ENCODE measurements at regions not wholly inside any gene's neighbourhood (a gene's known extent, or its start where the extent isn't known, plus 50 kb on each side); places are given as distances from the start of the nearest gene placed in this dataset.

DNA sequence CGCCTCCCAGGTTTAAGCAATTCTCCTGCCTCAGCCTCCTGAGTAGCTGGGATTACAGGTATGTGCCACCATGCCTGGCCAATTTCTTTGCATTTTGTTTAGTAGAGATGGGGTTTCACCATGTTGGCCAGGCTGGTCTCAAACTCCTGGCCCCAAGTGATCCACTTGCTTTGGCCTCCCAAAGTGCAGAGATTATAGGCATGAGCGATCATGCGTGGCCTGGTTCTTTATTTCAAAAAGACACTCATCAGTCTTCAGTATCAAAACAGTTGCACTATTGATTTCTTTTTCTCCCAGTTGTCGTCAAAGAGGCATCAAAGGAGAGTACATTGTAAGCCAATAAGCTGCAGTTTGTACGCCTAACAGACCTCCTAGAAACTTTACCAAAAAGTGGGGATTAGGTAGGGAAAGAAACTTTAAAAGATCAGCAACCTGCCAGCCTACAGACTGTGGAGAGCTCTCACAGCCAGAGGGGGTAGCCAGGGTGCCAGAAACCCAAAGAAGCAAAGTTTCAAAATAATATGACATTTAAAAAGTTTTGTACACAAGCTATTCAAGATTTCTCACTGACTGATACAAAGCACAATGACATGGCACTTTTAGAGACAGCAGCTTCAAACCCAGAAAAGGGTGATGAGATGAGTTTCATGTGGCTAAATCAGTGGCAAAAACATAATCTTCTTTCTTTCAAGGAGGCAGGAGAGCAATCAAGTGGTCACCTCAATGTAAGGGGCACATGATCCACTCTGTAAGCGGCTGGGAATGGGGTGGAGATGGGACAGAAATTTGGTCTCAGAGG, 83.0 kb upstream of the RALY start:
- no peaks in the 10 kb centered on the region for H3K9me3 Mint-ChIP-seq (ENCODE audit: insufficient read depth)
- POLR2A ChIA-PET, result no interaction called here
- DNase-seq (no peak), ATAC-seq (ENCODE audit: low read depth) (no peak)
- Histone ChIP-seq H3K79me2 (ENCODE audit: control insufficient read depth, insufficient read depth, low read length) (no peaks in the 10 kb centered on the region), H3K27ac (ENCODE audit: low read length in 2 of 2) (no peak overlapping the region), H3K4me1 (ENCODE audit: control insufficient read depth in 2 of 2, insufficient read depth in 2 of 2, low read length in 2 of 2) (no peaks in the 10 kb centered on the region), H3K4me2 (replicated peaks; ENCODE audit: low read depth, low read length, poor library complexity, severe bottlenecking) (no peak overlapping the region), H2AFZ (ENCODE audit: insufficient read depth, low read depth, low read length, poor library complexity, severe bottlenecking) (no peak overlapping the region), H3K9me3 (ENCODE audit: control extremely low read depth in 1 of 3, control insufficient read depth in 2 of 3, insufficient read depth in 1 of 3, low read length in 2 of 3) (no peaks in the 10 kb centered on the region), H4K20me1 (ENCODE audit: control insufficient read depth, insufficient read depth, low read length, poor library complexity, severe bottlenecking) (no peaks in the 10 kb centered on the region), H3K27me3 (replicated peaks in 1 of 4; ENCODE audit: control extremely low read depth in 1 of 4, control insufficient read depth in 3 of 4, insufficient read depth in 4 of 4, low read length in 3 of 4) (peaks cover 0 to 9% (median 2%) of the 10 kb centered on the region in 4 experiments), H3K36me3 (replicated peaks in 1 of 2; ENCODE audit: control extremely low read depth in 1 of 2, control insufficient read depth in 1 of 2, extremely low read depth in 1 of 2, insufficient read depth in 2 of 2, low read length in 1 of 2) (no peaks in the 10 kb centered on the region), H3K4me3 (ENCODE audit: control extremely low read depth in 1 of 5, extremely low read depth in 1 of 5, insufficient read depth in 1 of 5, low read depth in 2 of 5, low read length in 4 of 5) (no peak overlapping the region), H3K9ac (ENCODE audit: low read length) (no peak overlapping the region)
- H3K4me1 Mint-ChIP-seq, result no peaks in the 10 kb centered on the region
- intact Hi-C loops (cut with micrococcal nuclease), result no loop called here
- WGBS (ENCODE audit: insufficient coverage), result 100% methylated on average over 4 of the region's 6 CpGs
- no peak overlapping the region for H3K4me3 Mint-ChIP-seq
- CTCF ChIA-PET, result no interaction called here
- TF ChIP-seq, protein P1, sequence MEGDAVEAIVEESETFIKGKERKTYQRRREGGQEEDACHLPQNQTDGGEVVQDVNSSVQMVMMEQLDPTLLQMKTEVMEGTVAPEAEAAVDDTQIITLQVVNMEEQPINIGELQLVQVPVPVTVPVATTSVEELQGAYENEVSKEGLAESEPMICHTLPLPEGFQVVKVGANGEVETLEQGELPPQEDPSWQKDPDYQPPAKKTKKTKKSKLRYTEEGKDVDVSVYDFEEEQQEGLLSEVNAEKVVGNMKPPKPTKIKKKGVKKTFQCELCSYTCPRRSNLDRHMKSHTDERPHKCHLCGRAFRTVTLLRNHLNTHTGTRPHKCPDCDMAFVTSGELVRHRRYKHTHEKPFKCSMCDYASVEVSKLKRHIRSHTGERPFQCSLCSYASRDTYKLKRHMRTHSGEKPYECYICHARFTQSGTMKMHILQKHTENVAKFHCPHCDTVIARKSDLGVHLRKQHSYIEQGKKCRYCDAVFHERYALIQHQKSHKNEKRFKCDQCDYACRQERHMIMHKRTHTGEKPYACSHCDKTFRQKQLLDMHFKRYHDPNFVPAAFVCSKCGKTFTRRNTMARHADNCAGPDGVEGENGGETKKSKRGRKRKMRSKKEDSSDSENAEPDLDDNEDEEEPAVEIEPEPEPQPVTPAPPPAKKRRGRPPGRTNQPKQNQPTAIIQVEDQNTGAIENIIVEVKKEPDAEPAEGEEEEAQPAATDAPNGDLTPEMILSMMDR (IDR thresholded peaks at IDR 0.05), result no peak
- TF ChIP-seq EZH2 (IDR thresholded peaks at IDR 0.05; ENCODE audit: borderline replicate concordance, insufficient read depth, low read depth, low read length, poor library complexity, severe bottlenecking), result no peak
- H3K27me3 Mint-ChIP-seq, result peaks cover 19% of the 10 kb centered on the region
- no peak overlapping the region for H3K27ac Mint-ChIP-seq

DNA sequence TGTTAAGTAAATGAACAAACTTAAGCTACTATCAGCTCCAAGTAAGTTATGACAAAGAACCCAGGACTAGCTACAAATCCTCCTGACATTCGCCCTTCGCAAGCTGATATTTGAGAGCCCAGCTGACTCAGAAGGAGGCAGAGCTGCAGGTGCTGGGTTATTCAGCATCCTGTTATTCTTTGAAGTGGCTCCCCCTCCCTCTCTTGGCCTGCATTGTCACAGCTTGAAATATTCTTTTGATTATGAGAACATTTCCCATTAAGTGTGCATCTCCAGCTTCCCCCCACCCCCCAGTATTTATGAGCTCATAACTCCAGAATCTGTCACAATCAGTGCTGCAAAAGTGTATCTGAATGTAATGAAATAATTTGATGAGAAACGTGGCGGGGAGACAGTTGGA, 78.8 kb upstream of the RALY start:
- no peak overlapping the region for H2AFZ ChIP-seq (ENCODE audit: insufficient read depth, low read depth, low read length, poor library complexity, severe bottlenecking)
- CTCF ChIA-PET, result interaction anchor here (0.7 to 10.2 kb wide), 14 partner anchors 8 to 215 kb away, joined by 3 to 139 read pairs (median 4); no protein-coding TSS in a partner anchor

More for the DNA sequence above, 78.8 kb upstream of the RALY start:
- intact Hi-C loops (cut with micrococcal nuclease), result loop anchor here (1.0 kb wide), 2 partner anchors 155 to 214 kb away; no protein-coding TSS in a partner anchor
- no peak for ATAC-seq (ENCODE audit: low read depth)
- no peak overlapping the region for H3K9ac ChIP-seq (ENCODE audit: low read length)
- no peak overlapping the region for H3K4me3 Mint-ChIP-seq
- TF ChIP-seq, protein P1 (IDR thresholded peaks at IDR 0.05), result no peak
- no peak for TF ChIP-seq EZH2 (IDR thresholded peaks at IDR 0.05; ENCODE audit: borderline replicate concordance, insufficient read depth, low read depth, low read length, poor library complexity, severe bottlenecking)
- no peak overlapping the region for H3K27ac ChIP-seq (ENCODE audit: low read length in 2 of 2)
- H3K27me3 Mint-ChIP-seq, result peaks cover 13% of the 10 kb centered on the region
- H4K20me1 ChIP-seq (ENCODE audit: control insufficient read depth, insufficient read depth, low read length, poor library complexity, severe bottlenecking), result no peaks in the 10 kb centered on the region
- POLR2A ChIA-PET, result no interaction called here
- H3K4me3 ChIP-seq (ENCODE audit: control extremely low read depth in 1 of 5, extremely low read depth in 1 of 5, insufficient read depth in 1 of 5, low read depth in 2 of 5, low read length in 4 of 5), result no peak overlapping the region
- no peaks in the 10 kb centered on the region for H3K9me3 Mint-ChIP-seq (ENCODE audit: insufficient read depth)
- no peaks in the 10 kb centered on the region for H3K79me2 ChIP-seq (ENCODE audit: control insufficient read depth, insufficient read depth, low read length)
- H3K4me1 ChIP-seq (ENCODE audit: control insufficient read depth in 2 of 2, insufficient read depth in 2 of 2, low read length in 2 of 2), result peaks cover 2 to 11% of the 10 kb centered on the region in 2 donors
- WGBS (ENCODE audit: insufficient coverage), result 67% methylated on average over 2 of the region's 4 CpGs
- H3K27me3 ChIP-seq (replicated peaks in 1 of 4; ENCODE audit: control extremely low read depth in 1 of 4, control insufficient read depth in 3 of 4, insufficient read depth in 4 of 4, low read length in 3 of 4), result peaks cover 0 to 3% (median 0%) of the 10 kb centered on the region in 4 experiments
- H3K27ac Mint-ChIP-seq, result no peak overlapping the region
- no peak overlapping the region for H3K4me2 ChIP-seq (replicated peaks; ENCODE audit: low read depth, low read length, poor library complexity, severe bottlenecking)
- H3K9me3 ChIP-seq (ENCODE audit: control extremely low read depth in 1 of 3, control insufficient read depth in 2 of 3, insufficient read depth in 1 of 3, low read length in 2 of 3), result no peaks in the 10 kb centered on the region
- peaks cover 11% of the 10 kb centered on the region for H3K4me1 Mint-ChIP-seq
- H3K36me3 ChIP-seq (replicated peaks in 1 of 2; ENCODE audit: control extremely low read depth in 1 of 2, control insufficient read depth in 1 of 2, extremely low read depth in 1 of 2, insufficient read depth in 2 of 2, low read length in 1 of 2), result no peaks in the 10 kb centered on the region
- no peak for DNase-seq

Measured in B cell (primary cell).